ENCODE measurements at regions not wholly inside any gene's neighbourhood (a gene's known extent, or its start where the extent isn't known, plus 50 kb on each side); places are given as distances from the start of the nearest gene placed in this dataset.
"Not testable (repeated sequence)": the region's sequence is repeated elsewhere in the genome, so short reads cannot be mapped to it uniquely, and the experiment has no call there.

- Mint-ChIP-seq H3K27me3 (peaks cover 3% of the 10 kb centered on the region), H3K36me3 (peaks cover 2% of the 10 kb centered on the region), H3K4me3 (no peak overlapping the region), H3K9me3 (peaks cover 19% of the 10 kb centered on the region), H3K27ac (no peak overlapping the region), H3K4me1 (ENCODE audit: low read depth) (no peaks in the 10 kb centered on the region)
- intact Hi-C loops (cut with micrococcal nuclease): no loop called here
- ChIA-PET CTCF (no interaction called here), POLR2A (no interaction called here)
- no peak for DNase-seq
These were observed 72.8 kb upstream of the HABP2 start for GRCh38 chr10:113480081-113480360.

GRCh38 chr10:113480851-113481502, 71.9 kb upstream of the HABP2 start:
- H3K4me1 Mint-ChIP-seq (ENCODE audit: low read depth): no peaks in the 10 kb centered on the region
- H3K27ac Mint-ChIP-seq: no peak overlapping the region
- ChIA-PET POLR2A (no interaction called here), CTCF (interaction anchor here (0.7 kb wide), 1 partner anchor 400 kb away, joined by 3 read pairs; no protein-coding TSS in a partner anchor)
- H3K36me3 Mint-ChIP-seq: peaks cover 2% of the 10 kb centered on the region
- H3K27me3 Mint-ChIP-seq: no peaks in the 10 kb centered on the region
- no peak for DNase-seq
- intact Hi-C loops (cut with micrococcal nuclease): no loop called here
- peaks cover 19% of the 10 kb centered on the region for H3K9me3 Mint-ChIP-seq
- H3K4me3 Mint-ChIP-seq: no peak overlapping the region

- POLR2A ChIA-PET: no interaction called here
- peaks cover 14% of the 10 kb centered on the region for H3K9me3 Mint-ChIP-seq
- CTCF ChIA-PET: no interaction called here
- peaks cover 1% of the 10 kb centered on the region for H3K27me3 Mint-ChIP-seq
- H3K4me3 Mint-ChIP-seq: no peak overlapping the region
- intact Hi-C loops (cut with micrococcal nuclease): no loop called here
- DNase-seq: no peak
- H3K4me1 Mint-ChIP-seq (ENCODE audit: low read depth): no peaks in the 10 kb centered on the region
- peaks cover under 1% of the 10 kb centered on the region for H3K36me3 Mint-ChIP-seq
- no peak overlapping the region for H3K27ac Mint-ChIP-seq
These were observed 68.4 kb upstream of the HABP2 start for GRCh38 chr10:113484487-113484886.

- DNase-seq: no peak
- H3K4me3 Mint-ChIP-seq: no peak overlapping the region
- no peaks in the 10 kb centered on the region for H3K4me1 Mint-ChIP-seq (ENCODE audit: low read depth)
- H3K27ac Mint-ChIP-seq: no peak overlapping the region
- no peaks in the 10 kb centered on the region for H3K36me3 Mint-ChIP-seq
- ChIA-PET CTCF (no interaction called here), POLR2A (no interaction called here)
- H3K9me3 Mint-ChIP-seq: peaks cover 1% of the 10 kb centered on the region
- intact Hi-C loops (cut with micrococcal nuclease): no loop called here
- peaks cover 1% of the 10 kb centered on the region for H3K27me3 Mint-ChIP-seq
These were observed 67.1 kb upstream of the HABP2 start for GRCh38 chr10:113485736-113486135.

GRCh38 chr10:113486531-113486930, 66.3 kb upstream of the HABP2 start:
- H3K27me3 Mint-ChIP-seq: peaks cover 1% of the 10 kb centered on the region
- H3K27ac Mint-ChIP-seq: no peak overlapping the region
- H3K4me1 Mint-ChIP-seq (ENCODE audit: low read depth): no peaks in the 10 kb centered on the region
- H3K36me3 Mint-ChIP-seq: no peaks in the 10 kb centered on the region
- no peaks in the 10 kb centered on the region for H3K9me3 Mint-ChIP-seq
- no peak overlapping the region for H3K4me3 Mint-ChIP-seq
- DNase-seq: no peak
- intact Hi-C loops (cut with micrococcal nuclease): no loop called here
- CTCF ChIA-PET: no interaction called here
- POLR2A ChIA-PET: no interaction called here

GRCh38 chr10:113487154-113487553, 65.7 kb upstream of the HABP2 start:
- no peak for DNase-seq
- no peaks in the 10 kb centered on the region for H3K36me3 Mint-ChIP-seq
- no peak overlapping the region for H3K4me3 Mint-ChIP-seq
- peaks cover 1% of the 10 kb centered on the region for H3K27me3 Mint-ChIP-seq
- intact Hi-C loops (cut with micrococcal nuclease): no loop called here
- no peaks in the 10 kb centered on the region for H3K9me3 Mint-ChIP-seq
- H3K27ac Mint-ChIP-seq: no peak overlapping the region
- no peaks in the 10 kb centered on the region for H3K4me1 Mint-ChIP-seq (ENCODE audit: low read depth)
- ChIA-PET POLR2A (no interaction called here), CTCF (no interaction called here)

GRCh38 chr10:113488186-113488585, 64.7 kb upstream of the HABP2 start:
- intact Hi-C loops (cut with micrococcal nuclease): no loop called here
- Mint-ChIP-seq H3K4me1 (ENCODE audit: low read depth) (no peaks in the 10 kb centered on the region), H3K36me3 (no peaks in the 10 kb centered on the region), H3K27ac (no peak overlapping the region), H3K27me3 (peaks cover 3% of the 10 kb centered on the region), H3K4me3 (no peak overlapping the region), H3K9me3 (no peaks in the 10 kb centered on the region)
- no peak for DNase-seq
- POLR2A ChIA-PET: no interaction called here
- CTCF ChIA-PET: no interaction called here

GRCh38 chr10:113489522-113489921, 63.3 kb upstream of the HABP2 start:
- DNase-seq; H3K36me3 Mint-ChIP-seq; intact Hi-C loops (cut with micrococcal nuclease); POLR2A ChIA-PET; H3K27ac Mint-ChIP-seq; H3K4me1 Mint-ChIP-seq (ENCODE audit: low read depth); H3K27me3 Mint-ChIP-seq; CTCF ChIA-PET; H3K4me3 Mint-ChIP-seq; H3K9me3 Mint-ChIP-seq: not testable (repeated sequence)

- Mint-ChIP-seq H3K27me3 (peaks cover 9% of the 10 kb centered on the region), H3K4me1 (ENCODE audit: low read depth) (no peaks in the 10 kb centered on the region), H3K9me3 (no peaks in the 10 kb centered on the region), H3K36me3 (no peaks in the 10 kb centered on the region), H3K4me3 (no peak overlapping the region), H3K27ac (no peak overlapping the region)
- ChIA-PET POLR2A (no interaction called here), CTCF (interaction anchor here (0.8 kb wide), 1 partner anchor 21 kb away, joined by 3 read pairs; no protein-coding TSS in a partner anchor)
- DNase-seq: no peak
- intact Hi-C loops (cut with micrococcal nuclease): no loop called here
These were observed 60.8 kb upstream of the HABP2 start for GRCh38 chr10:113491967-113492565.

- ChIA-PET POLR2A (no interaction called here), CTCF (no interaction called here)
- Mint-ChIP-seq H3K4me3 (no peak overlapping the region), H3K9me3 (no peaks in the 10 kb centered on the region), H3K4me1 (ENCODE audit: low read depth) (no peaks in the 10 kb centered on the region), H3K36me3 (no peaks in the 10 kb centered on the region), H3K27ac (no peak overlapping the region), H3K27me3 (peaks cover 8% of the 10 kb centered on the region)
- no peak for DNase-seq
- intact Hi-C loops (cut with micrococcal nuclease): no loop called here
These were observed 59.7 kb upstream of the HABP2 start for GRCh38 chr10:113493195-113493594.

- Mint-ChIP-seq H3K4me3 (no peak overlapping the region), H3K27ac (no peak overlapping the region), H3K4me1 (ENCODE audit: low read depth) (no peaks in the 10 kb centered on the region), H3K36me3 (no peaks in the 10 kb centered on the region), H3K27me3 (peaks cover 11% of the 10 kb centered on the region), H3K9me3 (no peaks in the 10 kb centered on the region)
- DNase-seq: no peak
- ChIA-PET CTCF (no interaction called here), POLR2A (no interaction called here)
- intact Hi-C loops (cut with micrococcal nuclease): no loop called here
These were observed 59.0 kb upstream of the HABP2 start for GRCh38 chr10:113493882-113494301.

- no peak for DNase-seq
- intact Hi-C loops (cut with micrococcal nuclease): no loop called here
- Mint-ChIP-seq H3K4me1 (ENCODE audit: low read depth) (no peaks in the 10 kb centered on the region), H3K4me3 (no peak overlapping the region), H3K27ac (no peak overlapping the region), H3K27me3 (peaks cover 13% of the 10 kb centered on the region), H3K36me3 (no peaks in the 10 kb centered on the region), H3K9me3 (no peaks in the 10 kb centered on the region)
- ChIA-PET CTCF (no interaction called here), POLR2A (no interaction called here)
These were observed 58.1 kb upstream of the HABP2 start for GRCh38 chr10:113494761-113495160.

GRCh38 chr10:113495553-113495952, 57.3 kb upstream of the HABP2 start:
- Mint-ChIP-seq H3K36me3 (no peaks in the 10 kb centered on the region), H3K4me3 (no peak overlapping the region), H3K4me1 (ENCODE audit: low read depth) (no peaks in the 10 kb centered on the region), H3K27me3 (peaks cover 15% of the 10 kb centered on the region), H3K27ac (no peak overlapping the region), H3K9me3 (no peaks in the 10 kb centered on the region)
- no peak for DNase-seq
- intact Hi-C loops (cut with micrococcal nuclease): no loop called here
- CTCF ChIA-PET: no interaction called here
- POLR2A ChIA-PET: interaction anchor here (0.5 kb wide), 1 partner anchor 38 kb away, joined by 3 read pairs; no protein-coding TSS in a partner anchor

Measured in activated CD4-positive, alpha-beta memory T cell treated with anti-CD3 and anti-CD28 coated beads for 36 hours (primary cell).